SK-N-SH (cell line): ENCODE measurements at regions not wholly inside any gene's neighbourhood (a gene's known extent, or its start where the extent isn't known, plus 50 kb on each side); places are given as distances from the start of the nearest gene placed in this dataset.

Source experiments
- CTCF ChIA-PET: fragments of 300-600, 350-600 bp; formaldehyde crosslinking; extraction: SDS; loops from one replicate; lab custom pipeline; 2021; lab: Yijun Ruan, JAX
- POLR2A ChIA-PET: fragments of 350-600 bp; sonication (Branson Sonifier 250); formaldehyde crosslinking; extraction: SDS; loops from one replicate; lab custom pipeline; 2020; ENCODE audit warnings: antibody characterized with exemption, inconsistent platforms; lab: Yijun Ruan, JAX
- DNase-seq: peaks from one replicate; pipeline ENCODE4 v3.0.0; 2012
- H2AFZ ChIP-seq: fragments of 200-600 bp; sonication (generic); 2 replicates; pipeline ENCODE4 v1.8.1; 2016; ENCODE audit warnings: antibody characterized with exemption, mild to moderate bottlenecking, low read depth
- H3F3A ChIP-seq: fragments of 200-600 bp; sonication (generic); replicated peaks from 2 replicates; pipeline ENCODE3; 2016; ENCODE audit warnings: antibody characterized with exemption, mild to moderate bottlenecking; ENCODE audit not compliant: insufficient read depth
- H3K27ac ChIP-seq, 2 experiments: fragments of 200-500 bp in 1 of 2; fragments of 200-600 bp in 1 of 2; sonication (Bioruptor generic) in 1 of 2; sonication (generic), shearing (Covaris generic) in 1 of 2; 2 replicates each; pipeline versions ENCODE4 v1.5.1 to v1.6.1; 2014 to 2016; ENCODE audit warnings: low read depth in 2 of 2, inconsistent platforms in 1 of 2, low read length in 1 of 2, mild to moderate bottlenecking in 1 of 2, mixed read lengths in 1 of 2
- H3K27me3 ChIP-seq: fragments of 200-600 bp; sonication (generic), shearing (Covaris generic); 2 replicates; pipeline ENCODE4 v1.6.1; 2016; ENCODE audit warnings: mixed run types; ENCODE audit not compliant: insufficient read depth
- H3K36me3 ChIP-seq, 2 experiments: fragments of 200-500 bp in 1 of 2; fragments of 200-600 bp in 1 of 2; sonication (Bioruptor generic) in 1 of 2; sonication (generic) in 1 of 2; replicated peaks in 1 of 2; 2 replicates each; pipeline versions ENCODE3 to v1.5.1; 2014 to 2016; ENCODE audit warnings: low read length in 1 of 2, mild to moderate bottlenecking in 1 of 2; ENCODE audit not compliant: insufficient read depth in 2 of 2, control insufficient read depth in 1 of 2
- H3K4me1 ChIP-seq, 2 experiments: fragments of 200-500 bp in 1 of 2; fragments of 200-600 bp in 1 of 2; sonication (Bioruptor generic) in 1 of 2; sonication (generic), shearing (Covaris generic) in 1 of 2; 2 replicates each; pipeline versions ENCODE4 v1.5.1 to v1.6.1; 2014 to 2016; ENCODE audit warnings: low read depth in 1 of 2, low read length in 1 of 2, mixed run types in 1 of 2; ENCODE audit not compliant: insufficient read depth in 2 of 2, control insufficient read depth in 1 of 2
- H3K4me2 ChIP-seq: fragments of 200-600 bp; sonication (generic), shearing (Covaris generic); 2 replicates; pipeline ENCODE4 v1.6.1; 2017; ENCODE audit warnings: mixed run types
- H3K4me3 ChIP-seq, 2 experiments: fragments of 200-500 bp in 1 of 2; fragments of 200-600 bp in 1 of 2; sonication (Bioruptor generic) in 1 of 2; sonication (generic), shearing (Covaris generic) in 1 of 2; 2 replicates each; pipeline versions ENCODE4 v1.5.1 to v1.8.1; 2014 to 2016; ENCODE audit warnings: low read depth in 2 of 2, inconsistent platforms in 1 of 2, low read length in 1 of 2, mild to moderate bottlenecking in 1 of 2, mixed read lengths in 1 of 2, moderate library complexity in 1 of 2
- H3K79me2 ChIP-seq: fragments of 200-600 bp; sonication (generic); 2 replicates; pipeline ENCODE4 v1.8.1; 2017; ENCODE audit warnings: mild to moderate bottlenecking; ENCODE audit not compliant: insufficient read depth
- H3K9ac ChIP-seq: fragments of 200-600 bp; sonication (generic); 2 replicates; pipeline ENCODE4 v1.6.1; 2017; ENCODE audit warnings: mixed run types
- H3K9me2 ChIP-seq: fragments of 200-600 bp; sonication (generic); 2 replicates; pipeline ENCODE4 v1.6.1; 2017; ENCODE audit warnings: mixed run types
- H3K9me3 ChIP-seq: fragments of 200-600 bp; sonication (generic); 2 replicates; pipeline ENCODE4 v1.6.1; 2017; ENCODE audit warnings: mixed run types, mild to moderate bottlenecking, moderate library complexity
- H4K20me1 ChIP-seq: fragments of 200-600 bp; sonication (generic); 2 replicates; pipeline ENCODE4 v1.6.1; 2017; ENCODE audit warnings: mild to moderate bottlenecking, mixed run types; ENCODE audit not compliant: insufficient read depth
- CHD2 ChIP-seq: fragments of 150-350 bp; IDR thresholded peaks from 2 replicates; pipeline ENCODE4 v1.6.1; 2018; ENCODE audit warnings: low read length; ENCODE audit not compliant: partially characterized antibody
- EZH2phosphoT487 ChIP-seq: fragments of 200-600 bp; sonication (generic); IDR thresholded peaks from 2 replicates; pipeline ENCODE4 v1.6.1; 2017; ENCODE audit warnings: low read depth, mixed run types, mild to moderate bottlenecking, antibody characterized with exemption, moderate library complexity, borderline replicate concordance
- FOXM1 ChIP-seq: IDR thresholded peaks from 2 replicates; pipeline ENCODE4 v1.4.0; 2012; ENCODE audit warnings: low read depth, mild to moderate bottlenecking
- GABPA ChIP-seq: IDR thresholded peaks from 2 replicates; pipeline ENCODE4 v1.4.0; 2012; ENCODE audit warnings: low read depth, mild to moderate bottlenecking
- MEF2A ChIP-seq: IDR thresholded peaks from 2 replicates; pipeline ENCODE4 v1.4.0; 2012; ENCODE audit warnings: low read depth, borderline replicate concordance
- MXI1 ChIP-seq: IDR thresholded peaks from 2 replicates; pipeline ENCODE4 v1.6.1; 2012; ENCODE audit warnings: mild to moderate bottlenecking, low read depth, low read length, improper control_type of control experiment
- NFIC ChIP-seq: IDR thresholded peaks from 2 replicates; pipeline ENCODE4 v1.4.0; 2012; ENCODE audit warnings: borderline replicate concordance
- POLR2AphosphoS5 ChIP-seq: IDR thresholded peaks from 2 replicates; pipeline ENCODE4 v1.6.1; 2012; ENCODE audit warnings: low read depth, low read length
- RAD21 ChIP-seq: IDR thresholded peaks from 2 replicates; pipeline ENCODE4 v1.6.1; 2012; ENCODE audit warnings: mild to moderate bottlenecking, low read length
- RCOR1 ChIP-seq: fragments of 150-350 bp; IDR thresholded peaks from 2 replicates; pipeline ENCODE4 v1.6.1; 2017; ENCODE audit warnings: antibody characterized with exemption, low read length
- RXRA ChIP-seq: IDR thresholded peaks from 2 replicates; pipeline ENCODE4 v1.4.0; 2012; ENCODE audit warnings: low read depth, mild to moderate bottlenecking, borderline replicate concordance
- SMC3 ChIP-seq: IDR thresholded peaks from 2 replicates; pipeline ENCODE4 v1.6.1; 2012; ENCODE audit warnings: low read depth, low read length, improper control_type of control experiment
- TAF1 ChIP-seq: IDR thresholded peaks from 2 replicates; pipeline ENCODE4 v1.6.1; 2012; ENCODE audit warnings: low read depth, mild to moderate bottlenecking, low read length, moderate library complexity, borderline replicate concordance
- TCF12 ChIP-seq: IDR thresholded peaks from 2 replicates; pipeline ENCODE4 v1.4.0; 2012
- TEAD4 ChIP-seq: IDR thresholded peaks from 2 replicates; pipeline ENCODE4 v1.4.0; 2012; ENCODE audit warnings: mild to moderate bottlenecking, borderline replicate concordance; ENCODE audit not compliant: insufficient read depth
- WGBS: methylation state at CpG from one replicate; pipeline ENCODE4 v1.1.6; 2017; ENCODE audit warnings: low lambda C conversion rate; 5-methylcytosine and 5-hydroxymethylcytosine counted together
- TF ChIP-seq, protein P1 (sequence below): IDR thresholded peaks from 2 replicates; pipeline ENCODE4 v1.6.1; 2012; ENCODE audit warnings: mild to moderate bottlenecking, low read depth, low read length, moderate library complexity
- TF ChIP-seq, protein P2 (sequence below): fragments of 150-350 bp; IDR thresholded peaks from 2 replicates; pipeline ENCODE4 v1.6.1; 2016; ENCODE audit warnings: mild to moderate bottlenecking, low read depth, low read length
- TF ChIP-seq, protein P3 (sequence below): IDR thresholded peaks from 2 replicates; pipeline ENCODE4 v1.4.0; 2012; ENCODE audit warnings: low read depth
- TF ChIP-seq, protein P4 (sequence below): fragments of 200-600 bp; sonication (generic); IDR thresholded peaks from 2 replicates; pipeline ENCODE4 v1.6.1; 2017; ENCODE audit warnings: antibody characterized with exemption, mild to moderate bottlenecking, moderate library complexity

DNA sequence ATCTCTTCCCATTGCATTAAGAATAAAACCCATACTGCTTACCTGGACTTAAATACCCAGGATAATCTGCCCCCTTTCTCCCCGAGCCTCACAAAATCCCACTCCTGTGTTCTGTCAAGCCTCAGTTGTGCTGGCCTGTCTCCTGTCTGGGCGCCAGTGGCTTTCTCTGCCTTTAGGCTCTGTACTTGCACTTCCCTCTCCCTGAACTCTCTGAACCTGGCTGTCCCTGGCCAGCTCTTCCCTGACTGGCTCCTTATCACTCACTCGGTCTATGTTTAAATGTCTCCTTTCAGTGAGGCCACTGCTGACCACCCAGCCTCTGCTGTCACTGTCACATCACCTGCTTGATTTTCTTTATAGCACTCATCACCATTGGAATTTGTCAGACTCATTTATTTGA is 382.7 kb upstream of the PPP2R3A start (continued):
- TF ChIP-seq, protein P1, sequence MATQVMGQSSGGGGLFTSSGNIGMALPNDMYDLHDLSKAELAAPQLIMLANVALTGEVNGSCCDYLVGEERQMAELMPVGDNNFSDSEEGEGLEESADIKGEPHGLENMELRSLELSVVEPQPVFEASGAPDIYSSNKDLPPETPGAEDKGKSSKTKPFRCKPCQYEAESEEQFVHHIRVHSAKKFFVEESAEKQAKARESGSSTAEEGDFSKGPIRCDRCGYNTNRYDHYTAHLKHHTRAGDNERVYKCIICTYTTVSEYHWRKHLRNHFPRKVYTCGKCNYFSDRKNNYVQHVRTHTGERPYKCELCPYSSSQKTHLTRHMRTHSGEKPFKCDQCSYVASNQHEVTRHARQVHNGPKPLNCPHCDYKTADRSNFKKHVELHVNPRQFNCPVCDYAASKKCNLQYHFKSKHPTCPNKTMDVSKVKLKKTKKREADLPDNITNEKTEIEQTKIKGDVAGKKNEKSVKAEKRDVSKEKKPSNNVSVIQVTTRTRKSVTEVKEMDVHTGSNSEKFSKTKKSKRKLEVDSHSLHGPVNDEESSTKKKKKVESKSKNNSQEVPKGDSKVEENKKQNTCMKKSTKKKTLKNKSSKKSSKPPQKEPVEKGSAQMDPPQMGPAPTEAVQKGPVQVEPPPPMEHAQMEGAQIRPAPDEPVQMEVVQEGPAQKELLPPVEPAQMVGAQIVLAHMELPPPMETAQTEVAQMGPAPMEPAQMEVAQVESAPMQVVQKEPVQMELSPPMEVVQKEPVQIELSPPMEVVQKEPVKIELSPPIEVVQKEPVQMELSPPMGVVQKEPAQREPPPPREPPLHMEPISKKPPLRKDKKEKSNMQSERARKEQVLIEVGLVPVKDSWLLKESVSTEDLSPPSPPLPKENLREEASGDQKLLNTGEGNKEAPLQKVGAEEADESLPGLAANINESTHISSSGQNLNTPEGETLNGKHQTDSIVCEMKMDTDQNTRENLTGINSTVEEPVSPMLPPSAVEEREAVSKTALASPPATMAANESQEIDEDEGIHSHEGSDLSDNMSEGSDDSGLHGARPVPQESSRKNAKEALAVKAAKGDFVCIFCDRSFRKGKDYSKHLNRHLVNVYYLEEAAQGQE: no peak
- TF ChIP-seq RAD21: no peak
- no peak for TF ChIP-seq MEF2A
- TF ChIP-seq, all 33 proteins: peak for 0

DNA sequence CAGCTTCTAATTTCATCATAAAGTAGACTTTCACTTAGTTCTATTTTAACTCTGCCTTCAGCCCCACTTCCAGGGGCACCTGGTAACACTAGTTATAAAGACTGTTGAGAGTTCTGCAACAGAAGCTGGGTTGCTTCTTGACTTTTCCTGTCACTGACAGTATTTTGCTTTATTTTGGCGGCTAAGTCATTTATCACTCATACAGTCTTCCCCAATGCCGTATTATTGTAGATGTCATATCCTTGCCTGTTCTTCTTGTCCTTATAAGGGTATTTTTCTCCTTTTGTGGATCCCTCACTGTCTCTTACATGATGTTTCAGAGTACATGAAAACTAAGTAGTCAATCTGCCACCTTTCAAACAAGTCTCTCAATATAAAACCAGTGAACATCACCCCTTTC is 369.0 kb upstream of the PPP2R3A start:
- no peaks in the 10 kb centered on the region for H3K9me2 ChIP-seq
- CTCF ChIA-PET: no interaction called here
- H3K4me1 ChIP-seq: no peaks in the 10 kb centered on the region
- H3K9ac ChIP-seq: no peak overlapping the region
- H3F3A ChIP-seq: no peaks in the 10 kb centered on the region
- no peaks in the 10 kb centered on the region for H3K9me3 ChIP-seq
- no peaks in the 10 kb centered on the region for H3K79me2 ChIP-seq
- POLR2A ChIA-PET: no interaction called here
- H3K27ac ChIP-seq: no peak overlapping the region
- no peaks in the 10 kb centered on the region for H3K36me3 ChIP-seq
- H3K4me2 ChIP-seq: no peak overlapping the region
- TF ChIP-seq, protein P2, sequence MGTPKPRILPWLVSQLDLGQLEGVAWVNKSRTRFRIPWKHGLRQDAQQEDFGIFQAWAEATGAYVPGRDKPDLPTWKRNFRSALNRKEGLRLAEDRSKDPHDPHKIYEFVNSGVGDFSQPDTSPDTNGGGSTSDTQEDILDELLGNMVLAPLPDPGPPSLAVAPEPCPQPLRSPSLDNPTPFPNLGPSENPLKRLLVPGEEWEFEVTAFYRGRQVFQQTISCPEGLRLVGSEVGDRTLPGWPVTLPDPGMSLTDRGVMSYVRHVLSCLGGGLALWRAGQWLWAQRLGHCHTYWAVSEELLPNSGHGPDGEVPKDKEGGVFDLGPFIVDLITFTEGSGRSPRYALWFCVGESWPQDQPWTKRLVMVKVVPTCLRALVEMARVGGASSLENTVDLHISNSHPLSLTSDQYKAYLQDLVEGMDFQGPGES: no peak
- TF ChIP-seq TAF1 (no peak), FOXM1 (no peak), EZH2phosphoT487 (no peak)
- TF ChIP-seq, protein P3, sequence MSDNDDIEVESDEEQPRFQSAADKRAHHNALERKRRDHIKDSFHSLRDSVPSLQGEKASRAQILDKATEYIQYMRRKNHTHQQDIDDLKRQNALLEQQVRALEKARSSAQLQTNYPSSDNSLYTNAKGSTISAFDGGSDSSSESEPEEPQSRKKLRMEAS: no peak
- no peaks in the 10 kb centered on the region for H4K20me1 ChIP-seq
- H2AFZ ChIP-seq: no peak overlapping the region
- no peaks in the 10 kb centered on the region for H3K27me3 ChIP-seq
- H3K4me3 ChIP-seq: no peak overlapping the region
- DNase-seq: no peak
- 26% methylated on average over 2 of the region's 2 CpGs for WGBS

DNA sequence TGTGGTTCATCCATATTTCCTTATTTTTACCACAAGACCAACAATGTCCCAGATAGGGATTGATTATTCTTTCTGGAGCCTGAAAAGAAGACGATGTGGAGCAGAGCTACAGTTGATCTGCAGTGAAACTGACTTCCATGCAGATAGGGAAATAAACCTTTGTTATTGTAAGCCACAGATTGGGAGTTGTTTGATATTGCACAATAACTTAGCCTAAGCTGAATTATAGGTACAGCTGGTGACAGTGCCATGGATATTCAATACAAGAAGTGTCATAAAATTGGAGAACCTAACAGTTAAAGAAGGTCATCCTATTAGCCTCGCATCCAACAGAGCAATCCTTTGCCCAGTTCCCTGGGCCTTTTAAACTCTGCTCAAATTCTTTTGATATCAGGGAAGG is 367.7 kb upstream of the PPP2R3A start:
- Histone ChIP-seq H4K20me1 (no peaks in the 10 kb centered on the region), H3K27ac (no peak overlapping the region), H3K36me3 (no peaks in the 10 kb centered on the region), H3K9me2 (no peaks in the 10 kb centered on the region), H2AFZ (no peak overlapping the region), H3F3A (no peaks in the 10 kb centered on the region), H3K4me1 (no peaks in the 10 kb centered on the region), H3K79me2 (no peaks in the 10 kb centered on the region), H3K27me3 (no peaks in the 10 kb centered on the region), H3K9me3 (no peaks in the 10 kb centered on the region), H3K4me3 (no peak overlapping the region), H3K4me2 (no peak overlapping the region), H3K9ac (no peak overlapping the region)
- TF ChIP-seq POLR2AphosphoS5: no peak
- TF ChIP-seq TEAD4: no peak
- TF ChIP-seq MXI1: no peak
- TF ChIP-seq CHD2: no peak
- TF ChIP-seq GABPA: no peak
- no peak for TF ChIP-seq SMC3
- no peak for TF ChIP-seq TCF12
- no peak for TF ChIP-seq RCOR1
- TF ChIP-seq, protein P2: no peak
- TF ChIP-seq RXRA: no peak
- TF ChIP-seq, protein P4, sequence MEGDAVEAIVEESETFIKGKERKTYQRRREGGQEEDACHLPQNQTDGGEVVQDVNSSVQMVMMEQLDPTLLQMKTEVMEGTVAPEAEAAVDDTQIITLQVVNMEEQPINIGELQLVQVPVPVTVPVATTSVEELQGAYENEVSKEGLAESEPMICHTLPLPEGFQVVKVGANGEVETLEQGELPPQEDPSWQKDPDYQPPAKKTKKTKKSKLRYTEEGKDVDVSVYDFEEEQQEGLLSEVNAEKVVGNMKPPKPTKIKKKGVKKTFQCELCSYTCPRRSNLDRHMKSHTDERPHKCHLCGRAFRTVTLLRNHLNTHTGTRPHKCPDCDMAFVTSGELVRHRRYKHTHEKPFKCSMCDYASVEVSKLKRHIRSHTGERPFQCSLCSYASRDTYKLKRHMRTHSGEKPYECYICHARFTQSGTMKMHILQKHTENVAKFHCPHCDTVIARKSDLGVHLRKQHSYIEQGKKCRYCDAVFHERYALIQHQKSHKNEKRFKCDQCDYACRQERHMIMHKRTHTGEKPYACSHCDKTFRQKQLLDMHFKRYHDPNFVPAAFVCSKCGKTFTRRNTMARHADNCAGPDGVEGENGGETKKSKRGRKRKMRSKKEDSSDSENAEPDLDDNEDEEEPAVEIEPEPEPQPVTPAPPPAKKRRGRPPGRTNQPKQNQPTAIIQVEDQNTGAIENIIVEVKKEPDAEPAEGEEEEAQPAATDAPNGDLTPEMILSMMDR: no peak
- no peak for TF ChIP-seq TAF1
- TF ChIP-seq NFIC: no peak
- ChIA-PET POLR2A (no interaction called here), CTCF (no interaction called here)
- 2% methylated on average over 2 of the region's 2 CpGs for WGBS
- DNase-seq: no peak
